ENCODE measurements at regions not wholly inside any gene's neighbourhood (a gene's known extent, or its start where the extent isn't known, plus 50 kb on each side); places are given as distances from the start of the nearest gene placed in this dataset.
"Not testable (repeated sequence)": the region's sequence is repeated elsewhere in the genome, so short reads cannot be mapped to it uniquely, and the experiment has no call there.

GRCh38 chr5:109996246-109996645, 306.5 kb downstream of the MAN2A1 start:
- Histone ChIP-seq H3K4me3 (ENCODE audit: low read length) (no peak overlapping the region), H3K4me1 (ENCODE audit: insufficient read depth, low read length) (peaks cover 26% of the 10 kb centered on the region), H3K9ac (ENCODE audit: low read depth, low read length) (no peak overlapping the region), H3K27me3 (ENCODE audit: insufficient read depth, low read length) (no peaks in the 10 kb centered on the region), H3K27ac (ENCODE audit: low read length) (no peak overlapping the region), H3K9me3 (ENCODE audit: insufficient read depth, low read depth, low read length) (no peaks in the 10 kb centered on the region), H3K36me3 (ENCODE audit: insufficient read depth, low read depth, low read length) (no peaks in the 10 kb centered on the region)

- H3K27ac ChIP-seq (ENCODE audit: low read length): no peak overlapping the region
These were observed 307.4 kb downstream of the MAN2A1 start for GRCh38 chr5:109997161-109997560.

GRCh38 chr5:109998208-109998607, 308.5 kb downstream of the MAN2A1 start:
- Histone ChIP-seq H3K9ac (ENCODE audit: low read depth, low read length) (no peak overlapping the region), H3K27me3 (ENCODE audit: insufficient read depth, low read length) (no peaks in the 10 kb centered on the region), H3K9me3 (ENCODE audit: insufficient read depth, low read depth, low read length) (no peaks in the 10 kb centered on the region), H3K4me3 (ENCODE audit: low read length) (0 out of 2 replicates have a peak overlapping the region, but pooled peaks have one; percentile 3), H3K4me1 (ENCODE audit: insufficient read depth, low read length) (peaks cover 26% of the 10 kb centered on the region), H3K27ac (ENCODE audit: low read length) (no peak overlapping the region), H3K36me3 (ENCODE audit: insufficient read depth, low read depth, low read length) (no peaks in the 10 kb centered on the region)

More at GRCh38 chr5:109997161-109997560, 307.4 kb downstream of the MAN2A1 start:
- Histone ChIP-seq H3K9me3 (ENCODE audit: insufficient read depth, low read depth, low read length) (no peaks in the 10 kb centered on the region), H3K4me3 (ENCODE audit: low read length) (0 out of 2 replicates have a peak overlapping the region, but pooled peaks have one; percentile 3), H3K4me1 (ENCODE audit: insufficient read depth, low read length) (peaks cover 26% of the 10 kb centered on the region), H3K36me3 (ENCODE audit: insufficient read depth, low read depth, low read length) (no peaks in the 10 kb centered on the region), H3K9ac (ENCODE audit: low read depth, low read length) (no peak overlapping the region), H3K27me3 (ENCODE audit: insufficient read depth, low read length) (no peaks in the 10 kb centered on the region)

- H3K4me3 ChIP-seq (ENCODE audit: low read length): no peak overlapping the region
These were observed 309.0 kb downstream of the MAN2A1 start for GRCh38 chr5:109998726-109999125.

GRCh38 chr5:110001648-110002047, 311.9 kb downstream of the MAN2A1 start:
- Histone ChIP-seq H3K4me1 (ENCODE audit: insufficient read depth, low read length) (peaks cover 22% of the 10 kb centered on the region), H3K36me3 (ENCODE audit: insufficient read depth, low read depth, low read length) (no peaks in the 10 kb centered on the region), H3K4me3 (ENCODE audit: low read length) (no peak overlapping the region), H3K27ac (ENCODE audit: low read length) (no peak overlapping the region), H3K9ac (ENCODE audit: low read depth, low read length) (no peak overlapping the region), H3K9me3 (ENCODE audit: insufficient read depth, low read depth, low read length) (no peaks in the 10 kb centered on the region), H3K27me3 (ENCODE audit: insufficient read depth, low read length) (no peaks in the 10 kb centered on the region)

More at GRCh38 chr5:109998726-109999125, 309.0 kb downstream of the MAN2A1 start:
- H3K36me3 ChIP-seq (ENCODE audit: insufficient read depth, low read depth, low read length): no peaks in the 10 kb centered on the region
- H3K27ac ChIP-seq (ENCODE audit: low read length): no peak overlapping the region
- no peak overlapping the region for H3K9ac ChIP-seq (ENCODE audit: low read depth, low read length)
- H3K27me3 ChIP-seq (ENCODE audit: insufficient read depth, low read length): no peaks in the 10 kb centered on the region
- H3K9me3 ChIP-seq (ENCODE audit: insufficient read depth, low read depth, low read length): no peaks in the 10 kb centered on the region
- peaks cover 26% of the 10 kb centered on the region for H3K4me1 ChIP-seq (ENCODE audit: insufficient read depth, low read length)

- Histone ChIP-seq H3K9me3 (ENCODE audit: insufficient read depth, low read depth, low read length) (no peaks in the 10 kb centered on the region), H3K27ac (ENCODE audit: low read length) (no peak overlapping the region), H3K27me3 (ENCODE audit: insufficient read depth, low read length) (no peaks in the 10 kb centered on the region), H3K36me3 (ENCODE audit: insufficient read depth, low read depth, low read length) (no peaks in the 10 kb centered on the region), H3K4me1 (ENCODE audit: insufficient read depth, low read length) (peaks cover 13% of the 10 kb centered on the region), H3K4me3 (ENCODE audit: low read length) (no peak overlapping the region), H3K9ac (ENCODE audit: low read depth, low read length) (no peak overlapping the region)
These were observed 312.9 kb downstream of the MAN2A1 start for GRCh38 chr5:110002652-110003051.

GRCh38 chr5:110005907-110006562, 316.3 kb downstream of the MAN2A1 start:
- not testable (repeated sequence) for H3K9me3 ChIP-seq (ENCODE audit: insufficient read depth, low read depth, low read length); H3K4me1 ChIP-seq (ENCODE audit: insufficient read depth, low read length); H3K27me3 ChIP-seq (ENCODE audit: insufficient read depth, low read length); H3K9ac ChIP-seq (ENCODE audit: low read depth, low read length); H3K27ac ChIP-seq (ENCODE audit: low read length); H3K4me3 ChIP-seq (ENCODE audit: low read length); H3K36me3 ChIP-seq (ENCODE audit: insufficient read depth, low read depth, low read length)

GRCh38 chr5:110007101-110007500, 317.4 kb downstream of the MAN2A1 start:
- Histone ChIP-seq H3K9ac (ENCODE audit: low read depth, low read length) (no peak overlapping the region), H3K4me1 (ENCODE audit: insufficient read depth, low read length) (no peaks in the 10 kb centered on the region)

GRCh38 chr5:110008131-110008530, 318.4 kb downstream of the MAN2A1 start:
- Histone ChIP-seq H3K27ac (ENCODE audit: low read length) (no peak overlapping the region), H3K9me3 (ENCODE audit: insufficient read depth, low read depth, low read length) (no peaks in the 10 kb centered on the region), H3K4me1 (ENCODE audit: insufficient read depth, low read length) (no peaks in the 10 kb centered on the region), H3K9ac (ENCODE audit: low read depth, low read length) (no peak overlapping the region), H3K27me3 (ENCODE audit: insufficient read depth, low read length) (no peaks in the 10 kb centered on the region), H3K36me3 (ENCODE audit: insufficient read depth, low read depth, low read length) (no peaks in the 10 kb centered on the region), H3K4me3 (ENCODE audit: low read length) (no peak overlapping the region)

More at GRCh38 chr5:110007101-110007500, 317.4 kb downstream of the MAN2A1 start:
- H3K27ac ChIP-seq (ENCODE audit: low read length): no peak overlapping the region
- H3K27me3 ChIP-seq (ENCODE audit: insufficient read depth, low read length): no peaks in the 10 kb centered on the region
- no peak overlapping the region for H3K4me3 ChIP-seq (ENCODE audit: low read length)
- no peaks in the 10 kb centered on the region for H3K36me3 ChIP-seq (ENCODE audit: insufficient read depth, low read depth, low read length)
- no peaks in the 10 kb centered on the region for H3K9me3 ChIP-seq (ENCODE audit: insufficient read depth, low read depth, low read length)

- no peak overlapping the region for H3K27ac ChIP-seq (ENCODE audit: low read length)
- H3K36me3 ChIP-seq (ENCODE audit: insufficient read depth, low read depth, low read length): no peaks in the 10 kb centered on the region
- no peaks in the 10 kb centered on the region for H3K4me1 ChIP-seq (ENCODE audit: insufficient read depth, low read length)
- H3K9ac ChIP-seq (ENCODE audit: low read depth, low read length): no peak overlapping the region
- H3K4me3 ChIP-seq (ENCODE audit: low read length): no peak overlapping the region
- no peaks in the 10 kb centered on the region for H3K9me3 ChIP-seq (ENCODE audit: insufficient read depth, low read depth, low read length)
- no peaks in the 10 kb centered on the region for H3K27me3 ChIP-seq (ENCODE audit: insufficient read depth, low read length)
These were observed 322.4 kb downstream of the MAN2A1 start for GRCh38 chr5:110012145-110012544.

GRCh38 chr5:110013017-110013416, 323.3 kb downstream of the MAN2A1 start:
- Histone ChIP-seq H3K36me3 (ENCODE audit: insufficient read depth, low read depth, low read length) (no peaks in the 10 kb centered on the region), H3K27ac (ENCODE audit: low read length) (no peak overlapping the region)

GRCh38 chr5:110017854-110018253, 328.1 kb downstream of the MAN2A1 start:
- H3K27me3 ChIP-seq (ENCODE audit: insufficient read depth, low read length): no peaks in the 10 kb centered on the region
- H3K27ac ChIP-seq (ENCODE audit: low read length): no peak overlapping the region

More at GRCh38 chr5:110013017-110013416, 323.3 kb downstream of the MAN2A1 start:
- H3K9ac ChIP-seq (ENCODE audit: low read depth, low read length): no peak overlapping the region
- no peaks in the 10 kb centered on the region for H3K9me3 ChIP-seq (ENCODE audit: insufficient read depth, low read depth, low read length)
- no peak overlapping the region for H3K4me3 ChIP-seq (ENCODE audit: low read length)
- H3K27me3 ChIP-seq (ENCODE audit: insufficient read depth, low read length): no peaks in the 10 kb centered on the region
- H3K4me1 ChIP-seq (ENCODE audit: insufficient read depth, low read length): no peaks in the 10 kb centered on the region

More at GRCh38 chr5:110017854-110018253, 328.1 kb downstream of the MAN2A1 start:
- H3K36me3 ChIP-seq (ENCODE audit: insufficient read depth, low read depth, low read length): no peaks in the 10 kb centered on the region
- no peak overlapping the region for H3K4me3 ChIP-seq (ENCODE audit: low read length)
- no peak overlapping the region for H3K9ac ChIP-seq (ENCODE audit: low read depth, low read length)
- H3K4me1 ChIP-seq (ENCODE audit: insufficient read depth, low read length): no peaks in the 10 kb centered on the region
- no peaks in the 10 kb centered on the region for H3K9me3 ChIP-seq (ENCODE audit: insufficient read depth, low read depth, low read length)

Data from iPS-20b (cell line).